Germinal center (tissue), 1 donor: ENCODE measurements at regions not wholly inside any gene's neighbourhood (a gene's known extent, or its start where the extent isn't known, plus 50 kb on each side); places are given as distances from the start of the nearest gene placed in this dataset.

Source experiments
- DNase-seq: peaks from one replicate; pipeline ENCODE4 v3.0.0; 2012; ENCODE audit warnings: mixed read lengths, low spot score

DNA sequence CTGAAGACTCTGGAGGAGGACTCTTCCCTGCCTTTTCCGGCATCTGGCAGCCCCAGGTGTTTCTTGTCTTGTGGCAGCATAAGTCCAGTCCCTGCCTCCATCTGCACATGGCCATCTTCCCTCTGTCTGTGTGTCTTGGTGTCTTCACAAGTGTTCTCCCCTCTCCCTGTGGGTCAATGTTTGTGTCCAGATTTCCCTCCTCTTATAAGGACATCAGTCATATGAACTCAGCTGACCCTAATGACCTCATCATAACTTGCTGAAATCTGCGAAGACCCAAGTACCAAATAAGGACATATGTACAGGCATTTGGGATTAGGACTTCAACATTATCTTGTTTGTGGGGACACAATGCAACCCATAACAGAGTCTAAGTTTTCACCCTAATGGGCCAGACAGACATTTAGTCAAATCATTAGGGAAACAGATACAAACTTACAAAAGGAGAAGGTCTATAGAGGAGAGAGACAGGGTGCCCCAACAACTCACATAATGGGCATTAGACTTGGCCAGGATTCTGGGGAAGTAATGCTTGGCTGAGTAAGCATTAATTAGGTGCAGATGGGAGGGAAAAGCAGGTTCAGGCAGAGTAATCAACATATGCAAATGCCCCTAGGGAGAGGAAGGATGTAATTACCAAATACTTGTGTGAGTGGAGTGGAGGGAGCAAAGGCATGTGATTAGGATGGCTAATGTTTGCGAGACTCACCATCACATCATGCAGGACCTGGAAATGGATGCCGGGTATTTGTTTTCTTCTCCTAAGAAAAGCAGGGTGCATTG is 372.8 kb upstream of the TBL1XR1 start:
- peak; percentile 47 for DNase-seq

DNA sequence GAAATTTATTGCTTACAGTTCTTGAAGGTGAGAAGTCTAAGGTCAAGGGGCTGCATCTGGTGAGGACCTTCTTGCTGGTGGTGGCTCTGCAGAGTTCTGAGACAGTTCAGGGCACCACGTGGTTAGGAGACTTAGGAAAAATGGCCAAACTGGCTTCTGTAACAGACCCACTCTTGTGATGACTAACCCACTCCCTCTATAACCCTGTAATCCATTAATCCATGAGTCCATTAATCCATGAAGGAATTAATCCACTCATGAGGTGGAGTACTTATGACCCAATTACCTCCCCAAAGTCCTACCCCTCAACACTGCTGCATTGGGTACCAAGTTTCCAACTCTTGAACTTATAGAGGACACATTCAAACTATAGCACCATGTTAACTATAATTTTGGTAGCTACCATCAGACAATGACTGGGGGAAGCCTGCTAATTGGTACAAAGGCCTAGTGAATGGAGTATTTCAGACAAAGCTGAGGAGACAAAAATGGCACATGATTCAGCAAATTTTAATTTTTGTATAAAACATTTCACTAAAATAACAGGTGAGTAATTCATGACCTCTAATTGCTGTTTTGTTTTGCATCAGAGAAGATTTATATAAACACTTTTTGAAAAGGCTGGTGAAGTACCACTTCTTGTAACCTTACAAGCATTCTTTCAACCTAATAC is 374.1 kb upstream of the TBL1XR1 start:
- DNase-seq = no peak

DNA sequence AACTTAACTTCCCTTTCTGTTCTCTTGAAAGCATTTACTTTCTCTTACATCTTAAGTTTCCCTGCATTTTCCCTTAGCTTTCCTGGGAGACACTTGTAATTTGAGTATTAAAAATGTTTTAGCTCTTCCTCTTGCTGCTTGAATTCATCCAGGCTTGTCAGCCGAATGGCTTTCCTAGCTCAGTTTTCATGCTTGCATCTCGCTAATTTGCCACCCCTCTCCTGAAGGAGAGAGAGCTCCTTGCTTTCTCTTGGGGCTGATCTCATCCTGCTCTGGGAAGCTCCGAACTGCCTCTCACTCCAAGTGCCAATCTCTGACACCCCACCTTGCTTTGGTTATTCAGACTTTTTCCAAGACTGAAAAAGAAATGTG is 374.6 kb upstream of the TBL1XR1 start:
- no peak for DNase-seq

DNA sequence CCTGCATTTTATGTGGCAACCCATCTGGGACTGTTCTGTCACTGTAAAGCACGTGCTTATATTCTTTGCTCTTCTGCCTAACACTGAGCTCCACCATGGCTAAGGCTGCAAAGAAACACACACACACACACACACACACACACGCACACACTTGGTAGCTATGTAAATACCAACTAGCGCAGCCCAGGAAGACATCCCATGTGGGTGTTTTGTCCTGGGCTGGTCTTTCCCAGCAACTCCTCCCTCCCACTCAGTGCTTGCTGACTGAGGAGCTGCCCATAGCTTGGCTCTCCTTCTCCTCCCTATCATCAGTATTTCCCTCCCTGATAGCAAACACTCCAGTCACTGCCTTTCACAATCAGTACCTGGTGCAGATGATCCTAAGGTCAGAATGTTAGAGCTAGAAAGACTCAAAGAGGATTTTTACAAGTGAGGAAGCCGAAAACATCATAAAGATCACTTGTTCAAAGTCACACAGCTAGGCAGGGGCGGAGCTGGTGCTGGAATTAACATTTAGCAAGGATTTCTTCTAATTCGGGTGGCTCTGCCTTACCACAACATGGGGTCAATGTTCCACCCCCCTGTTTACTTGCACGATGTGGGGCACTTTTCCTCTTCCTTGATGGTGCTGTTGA is 377.1 kb upstream of the TBL1XR1 start:
- no peak for DNase-seq

DNA sequence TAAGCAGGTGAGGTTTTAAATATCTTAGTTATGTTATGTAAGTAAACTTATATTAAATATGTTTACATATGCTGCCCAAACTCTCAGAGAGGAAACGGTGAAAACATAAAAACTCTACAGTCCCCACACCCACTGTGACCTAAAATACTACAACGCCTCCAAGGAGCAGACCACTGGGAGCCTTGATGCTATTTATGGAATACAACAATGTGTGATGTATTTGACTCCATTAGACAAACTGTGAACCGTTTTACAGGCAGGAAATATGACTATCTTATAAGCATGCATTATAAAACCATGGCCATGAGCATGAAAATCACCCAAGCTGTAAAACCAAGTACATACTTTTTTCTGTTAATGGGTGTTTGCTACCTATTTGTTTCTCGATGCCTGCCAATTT is 379.5 kb upstream of the TBL1XR1 start:
- DNase-seq = no peak

DNA sequence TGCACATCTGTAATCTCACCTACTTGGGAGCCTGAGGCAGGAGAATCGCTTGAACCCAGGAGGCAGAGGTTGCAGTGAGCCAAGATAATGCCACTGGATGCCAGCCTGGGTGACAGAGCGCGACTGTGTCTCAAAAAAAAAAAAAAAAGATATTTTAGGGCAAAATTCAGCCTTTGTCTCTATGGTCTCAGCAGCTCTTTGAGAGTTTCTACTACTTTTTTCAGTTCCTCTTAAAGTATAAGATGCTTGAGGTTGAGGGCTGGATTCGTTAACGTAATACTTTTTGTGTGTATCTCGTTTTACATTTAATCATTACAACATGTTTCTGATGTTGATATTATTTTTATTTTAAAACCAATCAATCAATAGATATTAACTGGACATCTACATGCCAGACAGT is 381.2 kb upstream of the TBL1XR1 start:
- no peak for DNase-seq

DNA sequence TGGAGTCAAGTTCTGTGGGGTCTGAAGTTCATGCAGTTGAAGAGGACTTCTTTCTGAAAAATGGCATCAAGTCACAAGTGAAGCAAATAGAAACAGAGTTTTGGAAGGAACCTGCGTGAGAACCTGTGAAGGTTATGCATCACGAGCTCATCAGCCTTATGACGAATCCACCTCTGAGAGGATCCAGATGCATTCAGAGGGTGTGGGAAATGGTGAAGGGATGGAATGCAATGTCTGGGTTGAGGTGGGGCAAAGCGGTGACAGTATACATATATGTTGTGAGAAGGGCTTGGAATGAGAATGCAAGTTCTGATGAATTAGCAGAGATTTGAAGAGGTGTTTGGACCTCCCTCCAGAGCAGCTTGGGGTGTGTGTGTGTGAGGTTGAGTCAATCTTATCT is 382.1 kb upstream of the TBL1XR1 start:
- no peak for DNase-seq

DNA sequence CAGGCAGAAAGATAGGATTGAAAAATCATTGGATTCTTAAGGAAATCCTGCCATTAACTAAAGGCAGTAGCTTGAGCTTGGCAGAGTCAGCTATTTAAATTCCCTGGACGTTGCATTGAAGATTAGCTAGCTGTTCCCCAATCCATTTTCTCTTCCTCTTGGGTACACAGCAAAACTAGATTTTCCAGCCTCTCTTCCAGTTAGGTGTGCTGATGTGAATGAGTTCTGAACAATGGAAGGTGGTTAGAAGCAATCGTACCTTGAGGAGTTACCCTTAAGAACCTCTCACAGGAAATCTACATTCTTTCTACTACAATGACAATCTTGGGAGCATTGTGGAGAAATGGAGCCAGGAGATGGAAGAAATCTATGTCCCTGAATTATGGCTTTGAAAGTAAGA is 383.2 kb upstream of the TBL1XR1 start:
- DNase-seq = no peak

DNA sequence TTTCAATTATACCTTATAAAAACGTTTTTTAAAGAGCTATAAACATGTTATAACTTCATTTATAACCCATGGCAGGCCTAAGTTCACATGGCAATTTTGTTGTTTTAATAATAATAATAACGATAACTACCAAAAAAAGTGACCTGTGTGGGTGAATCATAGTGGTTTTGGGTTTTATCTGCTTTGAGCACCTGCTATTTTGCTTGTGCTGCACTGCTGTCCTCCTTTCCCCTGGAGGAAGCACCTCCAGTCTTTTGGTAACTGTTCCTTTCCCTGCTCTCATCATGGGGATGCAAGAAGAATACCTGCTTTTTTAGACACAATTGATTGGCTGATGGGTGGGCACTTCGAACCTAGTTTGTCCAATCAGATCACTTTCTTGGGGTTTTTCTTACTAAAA is 388.0 kb upstream of the TBL1XR1 start:
- DNase-seq = no peak

DNA sequence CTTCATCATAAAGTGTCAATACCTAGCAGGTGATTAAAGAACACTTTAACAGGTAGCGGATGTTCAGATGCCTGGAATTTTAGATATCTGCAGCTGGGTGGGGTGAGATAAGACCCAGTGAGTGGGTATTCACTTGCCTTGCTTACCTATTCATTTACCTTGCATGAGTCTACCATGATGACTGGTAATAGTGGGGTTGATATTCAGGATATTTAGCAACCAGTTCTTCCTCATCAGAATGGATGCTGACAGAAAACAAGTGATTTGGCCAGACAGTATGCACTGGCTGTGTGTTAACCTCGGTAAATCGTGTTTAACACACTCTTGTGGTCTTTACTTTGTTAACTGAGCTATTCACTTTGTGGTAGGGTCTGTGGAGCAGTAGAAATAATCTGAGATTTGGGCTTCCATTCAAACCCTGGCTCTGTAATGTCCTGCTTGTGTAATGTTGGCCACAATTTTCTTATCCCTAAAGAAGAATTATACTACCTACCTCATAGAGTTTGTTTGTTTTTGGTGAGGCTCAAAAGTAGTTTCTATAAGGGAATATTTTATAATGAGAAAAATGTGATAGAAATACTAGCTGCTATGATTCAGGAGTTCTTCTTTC is 391.9 kb upstream of the TBL1XR1 start:
- DNase-seq = no peak

DNA sequence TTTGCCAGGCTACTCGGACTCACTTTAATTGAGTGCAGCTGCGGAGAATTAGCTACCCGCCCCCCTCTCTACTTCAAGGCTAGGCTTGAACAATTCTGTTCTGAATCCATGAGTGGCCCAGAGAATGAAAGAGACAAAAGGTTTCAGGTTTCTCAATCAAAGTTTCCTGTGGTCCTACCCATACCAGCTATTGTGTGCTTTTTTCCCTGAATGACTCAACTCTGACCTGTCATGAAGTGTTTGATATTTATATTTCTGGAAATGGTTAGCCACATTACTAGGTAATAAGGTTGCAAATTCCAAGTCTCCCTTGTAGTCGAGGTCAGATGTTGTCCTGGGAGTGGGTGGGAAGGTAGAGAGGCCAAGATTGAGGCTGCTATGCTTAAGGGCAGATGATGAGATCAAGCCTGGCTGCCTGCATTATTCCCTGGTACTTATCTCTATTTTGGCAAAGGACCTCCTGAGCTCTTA is 392.7 kb upstream of the TBL1XR1 start:
- DNase-seq = no peak

DNA sequence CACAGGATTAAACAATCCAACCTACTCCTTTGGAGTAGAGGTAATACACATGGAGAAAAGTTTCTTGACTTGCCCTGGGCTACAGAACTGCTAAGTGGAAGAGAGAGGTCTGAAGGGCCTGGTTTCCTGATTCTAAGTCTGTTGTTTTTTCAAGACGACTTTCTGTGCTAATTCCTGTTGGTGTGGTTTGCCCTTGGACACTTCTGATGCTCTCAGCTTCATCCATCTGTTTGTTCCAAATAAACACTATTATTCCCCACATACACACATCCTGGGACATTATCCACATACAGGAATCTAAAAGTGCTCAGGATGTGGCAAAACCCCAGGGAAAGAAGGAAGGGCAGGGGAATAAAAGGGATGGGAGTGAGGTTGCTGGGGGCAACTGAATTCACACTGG is 393.5 kb upstream of the TBL1XR1 start:
- no peak for DNase-seq

DNA sequence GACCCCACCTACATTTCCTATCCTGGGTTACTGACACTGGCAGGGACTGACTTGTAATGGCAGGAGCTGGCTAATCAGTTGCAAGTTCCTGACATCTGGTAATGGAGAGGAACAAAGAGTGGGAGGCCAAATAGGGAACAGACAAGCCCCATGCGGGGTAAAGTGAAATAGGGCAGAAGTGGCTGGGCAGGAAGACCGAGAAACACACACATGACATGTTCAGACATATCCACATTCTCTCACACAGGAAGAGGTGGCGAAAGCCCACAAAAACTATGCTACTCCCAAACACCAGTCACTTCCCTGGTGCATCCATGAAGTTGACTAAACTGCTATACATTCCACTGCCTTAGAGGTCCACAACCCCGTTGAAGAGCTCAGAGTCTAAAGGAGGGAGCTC is 394.1 kb upstream of the TBL1XR1 start:
- no peak for DNase-seq

DNA sequence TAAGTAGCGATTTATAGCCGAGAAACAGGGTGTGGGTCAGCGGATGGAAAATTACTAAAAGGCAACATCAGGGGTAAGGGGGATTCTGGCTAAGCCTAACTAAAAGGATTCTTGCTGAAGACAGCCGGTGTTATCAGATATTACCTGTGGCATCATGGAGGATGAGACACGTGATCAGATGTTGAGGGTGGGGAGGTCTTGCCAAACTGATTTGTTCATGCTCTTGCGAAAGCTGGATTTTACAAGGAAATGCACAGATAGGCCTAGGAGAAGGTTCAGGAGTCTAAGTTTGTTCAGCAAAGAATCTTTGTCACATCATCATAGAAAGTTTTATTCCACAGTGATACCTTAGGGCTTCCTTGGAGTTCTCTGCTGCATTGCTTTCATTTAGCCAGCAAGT is 396.8 kb upstream of the TBL1XR1 start:
- no peak for DNase-seq

DNA sequence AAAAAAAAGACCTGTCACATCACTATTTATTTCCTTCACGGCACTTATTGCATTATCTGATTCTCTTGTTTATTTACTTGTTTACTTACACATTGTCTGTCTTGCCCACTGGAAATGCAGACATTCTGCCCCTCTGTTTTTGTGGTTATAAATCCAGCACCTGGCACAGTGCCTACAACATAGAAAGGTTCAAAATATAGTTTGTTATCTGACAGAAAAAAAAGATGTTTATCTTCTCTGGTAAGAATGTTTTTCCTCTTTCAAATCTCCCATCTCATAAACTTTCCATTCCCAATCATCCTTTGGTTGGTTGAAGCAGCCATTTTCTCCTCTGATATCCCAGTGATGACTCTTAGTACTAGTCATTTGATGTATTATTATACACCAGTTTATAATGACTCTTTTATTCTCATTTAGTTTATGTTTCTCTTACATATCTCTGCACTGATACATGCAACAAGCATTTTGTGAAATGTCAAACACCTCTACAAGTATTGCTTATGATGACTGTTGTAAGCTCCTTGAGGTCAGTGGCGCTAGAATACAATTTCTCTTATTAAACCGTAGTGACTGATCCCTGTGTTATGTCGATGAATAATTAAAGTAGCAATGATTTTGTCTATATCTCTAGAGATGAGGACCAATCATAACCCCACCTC is 398.4 kb upstream of the TBL1XR1 start:
- no peak for DNase-seq

DNA sequence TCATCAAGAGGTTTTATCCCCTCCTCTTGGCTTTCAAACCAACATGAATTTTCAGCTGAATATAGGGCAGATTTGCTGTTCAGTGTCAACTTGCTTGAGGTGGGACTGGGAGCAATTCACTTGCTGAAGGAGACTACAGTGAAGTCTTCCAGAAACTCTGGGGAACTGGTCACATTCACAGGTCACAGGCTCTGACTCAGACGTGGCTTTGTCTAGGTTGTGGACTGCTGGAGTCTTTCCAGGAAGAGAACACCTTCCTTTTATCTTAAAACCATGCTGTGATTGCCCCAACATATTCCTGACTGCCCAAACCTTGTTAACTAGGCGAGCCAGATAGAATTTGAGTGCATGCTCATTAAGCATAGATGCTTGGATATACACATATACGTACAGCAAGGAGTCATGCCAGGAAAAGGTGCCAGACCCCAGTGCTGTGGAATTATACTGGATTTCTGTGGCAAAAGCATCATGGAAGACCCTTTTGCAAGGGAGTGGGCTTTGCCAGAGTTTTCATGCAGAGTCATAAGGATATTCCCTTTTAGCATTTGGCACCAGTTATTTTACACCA is 399.1 kb upstream of the TBL1XR1 start:
- no peak for DNase-seq

DNA sequence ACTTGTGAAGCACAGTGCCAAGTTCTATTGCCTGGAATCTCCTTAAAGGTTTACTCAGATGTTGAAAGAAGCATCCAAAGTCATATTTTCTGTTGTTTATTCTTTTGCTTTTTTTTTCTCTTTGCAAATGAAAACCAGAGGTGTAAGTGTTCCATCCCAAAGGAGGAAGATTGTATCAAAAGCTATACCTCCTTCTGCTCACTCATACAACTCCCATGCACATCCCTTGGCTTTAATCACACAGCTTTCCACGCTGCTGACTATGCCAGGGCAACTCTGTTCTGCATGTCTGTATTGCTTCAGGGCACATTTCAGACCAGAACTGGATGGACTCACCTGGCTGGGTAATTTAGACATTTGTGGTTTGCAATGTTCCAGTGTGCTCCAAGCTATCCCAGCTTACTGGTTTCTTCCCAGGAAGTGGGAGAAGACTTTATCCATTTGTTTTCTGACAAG is 399.6 kb upstream of the TBL1XR1 start:
- DNase-seq = no peak

DNA sequence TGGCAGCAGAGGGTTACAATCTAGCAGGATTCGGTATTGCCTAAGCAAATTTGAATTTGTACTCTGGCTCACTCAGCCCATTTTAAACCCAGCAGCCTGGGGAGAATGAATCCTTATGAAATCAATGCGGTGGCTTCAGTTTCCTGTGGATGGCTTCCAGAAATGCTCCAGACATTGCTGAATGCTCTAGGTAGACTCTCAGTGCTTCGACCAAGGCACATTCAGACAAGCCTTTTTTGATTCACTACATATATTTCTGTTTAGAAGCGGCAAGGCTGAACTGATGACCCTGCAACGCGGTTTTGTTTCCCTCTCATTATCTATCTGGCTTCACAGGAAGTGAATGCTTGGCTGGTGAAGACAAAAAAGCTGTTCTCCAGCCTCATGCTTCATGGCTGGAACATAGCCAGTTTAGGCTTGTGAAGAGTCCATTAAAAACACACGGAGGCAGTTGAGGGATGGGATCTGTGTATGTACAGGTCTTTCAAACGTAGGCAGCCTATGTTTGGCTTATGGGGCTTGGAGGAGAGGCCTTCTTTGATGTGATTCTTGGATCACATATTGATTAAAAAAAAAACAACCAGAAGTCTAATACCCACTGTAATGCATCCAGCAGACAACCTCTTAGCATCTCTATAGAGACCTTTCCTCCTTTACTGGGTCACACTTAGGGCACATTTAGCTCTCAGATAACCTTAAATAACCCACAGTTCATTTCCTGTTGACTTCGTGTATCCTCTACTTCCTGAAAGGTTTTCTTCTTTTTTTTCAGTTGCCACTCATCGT is 400.2 kb upstream of the TBL1XR1 start:
- DNase-seq = peak; percentile 33

DNA sequence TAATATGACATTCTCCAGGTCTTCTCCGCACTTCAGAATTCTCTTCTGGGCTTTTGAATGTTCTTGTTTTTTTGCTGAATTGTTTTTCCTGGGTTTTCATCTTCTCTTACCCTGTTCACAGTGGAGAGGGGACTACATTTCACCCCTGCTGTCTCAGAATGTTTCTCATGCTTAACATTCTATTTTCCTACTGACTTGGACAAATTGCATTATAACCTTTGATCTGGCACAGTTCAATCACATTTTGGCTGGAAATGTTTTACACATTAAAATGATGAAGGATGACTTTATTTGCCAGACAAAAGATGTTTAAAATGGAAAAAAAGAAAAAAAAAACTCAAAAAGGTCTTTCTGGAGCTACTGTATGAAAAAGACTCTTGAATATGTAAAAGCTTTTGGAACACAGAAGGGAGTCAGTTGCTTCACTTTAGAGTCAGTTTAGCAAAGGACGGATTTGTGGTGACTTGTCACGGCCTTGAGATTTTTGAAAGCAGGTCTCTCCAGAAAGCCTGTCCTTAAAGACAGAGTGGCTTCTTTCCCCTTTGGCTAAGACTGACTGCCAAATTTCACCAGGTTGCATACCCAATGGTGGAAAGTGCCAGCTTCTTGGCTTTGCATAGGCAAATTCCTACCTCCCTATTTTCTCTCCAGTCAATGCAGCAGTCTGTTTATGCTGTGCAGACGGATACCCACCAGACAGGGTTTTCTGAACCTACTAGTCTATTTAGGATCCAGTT is 401.0 kb upstream of the TBL1XR1 start:
- no peak for DNase-seq

DNA sequence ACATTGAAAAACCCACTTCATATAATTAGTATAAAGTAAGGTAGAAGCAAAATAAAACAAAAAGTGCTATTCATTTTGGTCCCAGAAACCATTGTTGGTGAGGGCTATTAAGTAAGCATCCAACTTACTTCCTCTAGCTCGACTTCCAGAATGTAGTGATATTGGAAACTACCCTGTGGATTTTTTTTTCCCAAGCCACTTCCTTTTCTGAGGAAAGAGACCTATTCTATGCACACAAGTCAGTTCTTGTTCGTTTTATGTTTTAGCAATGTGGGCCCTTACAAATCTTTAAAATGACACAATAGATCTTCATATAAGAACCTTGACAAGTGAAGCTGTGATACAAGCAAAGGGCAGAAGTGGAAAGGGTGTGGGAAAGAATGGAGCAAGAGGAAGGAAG is 402.0 kb upstream of the TBL1XR1 start:
- DNase-seq = no peak
